Neural cell (in vitro differentiated cells): ENCODE measurements at regions not wholly inside any gene's neighbourhood (a gene's known extent, or its start where the extent isn't known, plus 50 kb on each side); places are given as distances from the start of the nearest gene placed in this dataset.

Source experiments
- EP300 ChIP-seq: fragments of 450-650 bp; conservative IDR thresholded peaks from 2 replicates; pipeline ENCODE4 v1.6.1; 2014; ENCODE audit warnings: antibody characterized with exemption, mild to moderate bottlenecking, moderate library complexity; ENCODE audit not compliant: poor library complexity, severe bottlenecking
- EZH2 ChIP-seq: fragments of 200-600, 300-800 bp; shearing (Covaris generic), sonication (generic); IDR thresholded peaks from 2 replicates; pipeline ENCODE4 v1.6.1; 2014; ENCODE audit warnings: antibody characterized with exemption, low read length, borderline replicate concordance, mild to moderate bottlenecking; ENCODE audit not compliant: insufficient read depth, poor library complexity, severe bottlenecking
- POLR2AphosphoS5 ChIP-seq: IDR thresholded peaks from 2 replicates; pipeline ENCODE4 v1.6.1; 2012
- REST ChIP-seq: IDR thresholded peaks from 2 replicates; pipeline ENCODE4 v1.6.1; 2012; ENCODE audit warnings: borderline replicate concordance
- TF ChIP-seq, protein P1 (sequence below): fragments of 450-650 bp; IDR thresholded peaks from 2 replicates; pipeline ENCODE4 v1.5.1; 2014; ENCODE audit warnings: antibody characterized with exemption, mild to moderate bottlenecking, moderate library complexity; ENCODE audit not compliant: poor library complexity, severe bottlenecking

GRCh38 chr6:149154261-149154821 is 163.2 kb upstream of the TAB2 start:
- TF ChIP-seq, protein P1, sequence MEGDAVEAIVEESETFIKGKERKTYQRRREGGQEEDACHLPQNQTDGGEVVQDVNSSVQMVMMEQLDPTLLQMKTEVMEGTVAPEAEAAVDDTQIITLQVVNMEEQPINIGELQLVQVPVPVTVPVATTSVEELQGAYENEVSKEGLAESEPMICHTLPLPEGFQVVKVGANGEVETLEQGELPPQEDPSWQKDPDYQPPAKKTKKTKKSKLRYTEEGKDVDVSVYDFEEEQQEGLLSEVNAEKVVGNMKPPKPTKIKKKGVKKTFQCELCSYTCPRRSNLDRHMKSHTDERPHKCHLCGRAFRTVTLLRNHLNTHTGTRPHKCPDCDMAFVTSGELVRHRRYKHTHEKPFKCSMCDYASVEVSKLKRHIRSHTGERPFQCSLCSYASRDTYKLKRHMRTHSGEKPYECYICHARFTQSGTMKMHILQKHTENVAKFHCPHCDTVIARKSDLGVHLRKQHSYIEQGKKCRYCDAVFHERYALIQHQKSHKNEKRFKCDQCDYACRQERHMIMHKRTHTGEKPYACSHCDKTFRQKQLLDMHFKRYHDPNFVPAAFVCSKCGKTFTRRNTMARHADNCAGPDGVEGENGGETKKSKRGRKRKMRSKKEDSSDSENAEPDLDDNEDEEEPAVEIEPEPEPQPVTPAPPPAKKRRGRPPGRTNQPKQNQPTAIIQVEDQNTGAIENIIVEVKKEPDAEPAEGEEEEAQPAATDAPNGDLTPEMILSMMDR = no peak
- no peak for TF ChIP-seq POLR2AphosphoS5
- no peak for TF ChIP-seq EZH2
- TF ChIP-seq EP300 = no peak
- TF ChIP-seq REST = no peak
